ENCODE measurements at regions not wholly inside any gene's neighbourhood (a gene's known extent, or its start where the extent isn't known, plus 50 kb on each side); places are given as distances from the start of the nearest gene placed in this dataset.

DNA sequence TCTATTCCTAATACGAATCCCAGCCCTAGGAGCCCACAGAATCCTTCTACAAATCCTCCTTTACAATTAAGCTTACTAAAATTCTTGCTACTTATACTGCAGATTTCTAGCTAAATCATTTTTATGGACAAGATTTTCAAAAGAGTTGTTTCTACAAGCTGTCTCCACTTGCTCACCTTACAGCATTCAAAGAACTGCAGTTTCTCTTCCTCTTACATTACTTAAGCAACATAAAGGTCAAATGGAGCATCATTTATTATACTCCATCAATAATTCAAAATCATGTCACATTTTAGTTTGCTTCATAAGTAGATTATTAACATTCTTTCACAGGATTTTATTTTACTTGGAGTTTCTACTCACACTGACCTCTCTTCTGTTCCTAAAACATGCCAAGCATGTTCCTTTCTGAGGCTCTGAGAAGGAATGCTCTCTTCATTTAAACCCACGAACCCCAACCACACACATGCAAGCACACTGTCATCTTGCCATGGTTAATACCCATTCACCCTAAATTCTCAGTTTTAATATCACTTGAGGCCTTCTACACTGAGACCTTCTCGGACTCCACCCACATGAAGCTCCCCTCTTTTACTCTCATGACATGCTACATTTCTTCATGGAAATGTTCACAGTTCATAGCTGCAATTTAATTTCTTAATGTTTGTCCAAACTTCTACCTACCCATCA lies 388.2 kb downstream of the TBC1D32 start:
- TF ChIP-seq POLR2A (IDR thresholded peaks at IDR 0.05), result no peak
- TF ChIP-seq, protein P1, sequence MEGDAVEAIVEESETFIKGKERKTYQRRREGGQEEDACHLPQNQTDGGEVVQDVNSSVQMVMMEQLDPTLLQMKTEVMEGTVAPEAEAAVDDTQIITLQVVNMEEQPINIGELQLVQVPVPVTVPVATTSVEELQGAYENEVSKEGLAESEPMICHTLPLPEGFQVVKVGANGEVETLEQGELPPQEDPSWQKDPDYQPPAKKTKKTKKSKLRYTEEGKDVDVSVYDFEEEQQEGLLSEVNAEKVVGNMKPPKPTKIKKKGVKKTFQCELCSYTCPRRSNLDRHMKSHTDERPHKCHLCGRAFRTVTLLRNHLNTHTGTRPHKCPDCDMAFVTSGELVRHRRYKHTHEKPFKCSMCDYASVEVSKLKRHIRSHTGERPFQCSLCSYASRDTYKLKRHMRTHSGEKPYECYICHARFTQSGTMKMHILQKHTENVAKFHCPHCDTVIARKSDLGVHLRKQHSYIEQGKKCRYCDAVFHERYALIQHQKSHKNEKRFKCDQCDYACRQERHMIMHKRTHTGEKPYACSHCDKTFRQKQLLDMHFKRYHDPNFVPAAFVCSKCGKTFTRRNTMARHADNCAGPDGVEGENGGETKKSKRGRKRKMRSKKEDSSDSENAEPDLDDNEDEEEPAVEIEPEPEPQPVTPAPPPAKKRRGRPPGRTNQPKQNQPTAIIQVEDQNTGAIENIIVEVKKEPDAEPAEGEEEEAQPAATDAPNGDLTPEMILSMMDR (IDR thresholded peaks at IDR 0.05), result no peak

All from body of pancreas (tissue), 4 donors.